OCI-LY7 (cell line): ENCODE measurements at regions not wholly inside any gene's neighbourhood (a gene's known extent, or its start where the extent isn't known, plus 50 kb on each side); places are given as distances from the start of the nearest gene placed in this dataset.
"Not testable (repeated sequence)": the region's sequence is repeated elsewhere in the genome, so short reads cannot be mapped to it uniquely, and the experiment has no call there.

Experiments
- BruUV-seq: library from RNA; stranded (reverse); fragments of 400-500 nt; replicated peaks from 2 replicates; lab custom pipeline; 2021; lab: Mats Ljungman, UMichigan
- CTCF ChIA-PET: fragments of 300-600 bp; sonication (Branson Sonifier 250); formaldehyde crosslinking; loops from one replicate; lab custom pipeline; 2022; ENCODE audit warnings: antibody characterized with exemption; ENCODE audit not compliant: unreplicated experiment; lab: Charles Lee
- POLR2A ChIA-PET: fragments of 300-600 bp; sonication (Branson Sonifier 250); formaldehyde crosslinking; loops from one replicate; lab custom pipeline; 2022; ENCODE audit warnings: antibody characterized with exemption; lab: Charles Lee
- DNase-seq: peaks from one replicate; pipeline ENCODE4 v3.0.0-alpha.2; 2015; ENCODE audit warnings: low spot score
- H2AFZ ChIP-seq: fragments of 200-600 bp; sonication (generic), shearing (Covaris generic); 2 replicates; pipeline ENCODE4 v1.6.1; 2014; ENCODE audit warnings: mild to moderate bottlenecking, antibody characterized with exemption, low read length, moderate library complexity
- H3K27ac ChIP-seq: fragments of 200-600 bp; sonication (generic); 2 replicates; pipeline ENCODE4 v1.5.1; 2014; ENCODE audit warnings: mixed run types, low read depth, mild to moderate bottlenecking, moderate library complexity, low read length, inconsistent platforms; ENCODE audit not compliant: poor library complexity, severe bottlenecking
- H3K36me3 ChIP-seq: fragments of 200-600 bp; sonication (generic); 2 replicates; pipeline ENCODE4 v1.6.1; 2014; ENCODE audit warnings: mild to moderate bottlenecking, antibody characterized with exemption, low read length, moderate library complexity, mixed read lengths; ENCODE audit not compliant: insufficient read depth
- H3K4me1 ChIP-seq: fragments of 200-600 bp; sonication (generic); 2 replicates; pipeline ENCODE4 v1.5.1; 2014; ENCODE audit warnings: mild to moderate bottlenecking, low read length; ENCODE audit not compliant: insufficient read depth, poor library complexity, severe bottlenecking
- H3K4me2 ChIP-seq: fragments of 200-600 bp; sonication (generic); 2 replicates; pipeline ENCODE4 v1.6.1; 2014; ENCODE audit warnings: mild to moderate bottlenecking, low read length
- H3K4me3 ChIP-seq: fragments of 200-600 bp; sonication (generic); 2 replicates; pipeline ENCODE4 v1.5.1; 2014; ENCODE audit warnings: mild to moderate bottlenecking, low read depth, low read length; ENCODE audit not compliant: poor library complexity, severe bottlenecking
- H3K79me2 ChIP-seq: fragments of 200-600 bp; sonication (generic); 2 replicates; pipeline ENCODE4 v1.6.1; 2016; ENCODE audit warnings: low read depth, mild to moderate bottlenecking, low read length, moderate library complexity, mixed read lengths; ENCODE audit not compliant: insufficient read depth
- H3K9me2 ChIP-seq: fragments of 200-600 bp; sonication (generic); 2 replicates; pipeline ENCODE4 v1.6.1; 2016; ENCODE audit warnings: mild to moderate bottlenecking, low read length, mixed read lengths; ENCODE audit not compliant: insufficient read depth
- H3K9me3 ChIP-seq: fragments of 200-600 bp; sonication (generic); 2 replicates; pipeline ENCODE4 v1.6.1; 2014; ENCODE audit warnings: mild to moderate bottlenecking, mixed run types, low read length, mixed read lengths
- H4K20me1 ChIP-seq: fragments of 200-600 bp; sonication (generic); 2 replicates; pipeline ENCODE4 v1.6.1; 2014; ENCODE audit warnings: mild to moderate bottlenecking, antibody characterized with exemption, low read length, moderate library complexity, mixed read lengths; ENCODE audit not compliant: insufficient read depth
- intact Hi-C: fragments of 100-400 bp; cut with micrococcal nuclease; formaldehyde crosslinking; loops from one replicate; pipeline ENCODE4 v1.10.0; 2022; ENCODE audit not compliant: unreplicated experiment

GRCh38 chr6:60367800-60368199 is 1918.2 kb downstream of the KHDRBS2 start:
- H3K4me1 ChIP-seq, CTCF ChIA-PET, BruUV-seq, H3K4me3 ChIP-seq, H3K36me3 ChIP-seq, H3K9me2 ChIP-seq, H4K20me1 ChIP-seq, H3K27ac ChIP-seq, H3K9me3 ChIP-seq, DNase-seq, H2AFZ ChIP-seq, H3K79me2 ChIP-seq, intact Hi-C loops, POLR2A ChIA-PET, H3K4me2 ChIP-seq: not testable (repeated sequence)

- intact Hi-C loops, H3K9me2 ChIP-seq, BruUV-seq: not testable (repeated sequence)
Observed at GRCh38 chr6:60365901-60366300, 1920.1 kb downstream of the KHDRBS2 start.

GRCh38 chr6:60342411-60343008 is 1943.5 kb downstream of the KHDRBS2 start:
- H3K9me3 ChIP-seq, H2AFZ ChIP-seq, H3K4me3 ChIP-seq, H3K36me3 ChIP-seq, H3K4me1 ChIP-seq, H3K79me2 ChIP-seq, H3K4me2 ChIP-seq, DNase-seq, BruUV-seq, H3K27ac ChIP-seq, H3K9me2 ChIP-seq, CTCF ChIA-PET, H4K20me1 ChIP-seq, POLR2A ChIA-PET, intact Hi-C loops: not testable (repeated sequence)

More at GRCh38 chr6:60365901-60366300, 1920.1 kb downstream of the KHDRBS2 start:
- CTCF ChIA-PET, H3K4me1 ChIP-seq, H3K4me3 ChIP-seq, H2AFZ ChIP-seq, POLR2A ChIA-PET, H3K27ac ChIP-seq, DNase-seq, H3K9me3 ChIP-seq, H3K79me2 ChIP-seq, H3K36me3 ChIP-seq, H3K4me2 ChIP-seq, H4K20me1 ChIP-seq: not testable (repeated sequence)

- H3K27ac ChIP-seq, CTCF ChIA-PET, H3K9me2 ChIP-seq, H3K79me2 ChIP-seq, H3K4me2 ChIP-seq, DNase-seq, H3K4me3 ChIP-seq, H4K20me1 ChIP-seq, H3K4me1 ChIP-seq, H3K36me3 ChIP-seq, BruUV-seq, H2AFZ ChIP-seq, intact Hi-C loops, H3K9me3 ChIP-seq: not testable (repeated sequence)
- POLR2A ChIA-PET: interaction anchor here (0.6 kb wide), 1 partner anchor 403 kb away, joined by 3 read pairs; no protein-coding TSS in a partner anchor
Observed at GRCh38 chr6:60338328-60339071, 1947.5 kb downstream of the KHDRBS2 start.

- H2AFZ ChIP-seq, H3K36me3 ChIP-seq, H3K27ac ChIP-seq, POLR2A ChIA-PET, H3K79me2 ChIP-seq, H3K9me2 ChIP-seq, H4K20me1 ChIP-seq, H3K4me1 ChIP-seq, CTCF ChIA-PET, H3K4me3 ChIP-seq, H3K9me3 ChIP-seq, H3K4me2 ChIP-seq, DNase-seq, intact Hi-C loops, BruUV-seq: not testable (repeated sequence)
Observed at GRCh38 chr6:60335124-60335523, 1950.9 kb downstream of the KHDRBS2 start.

GRCh38 chr6:60333708-60334107 is 1952.3 kb downstream of the KHDRBS2 start:
- H3K9me3 ChIP-seq, H4K20me1 ChIP-seq, DNase-seq, BruUV-seq, H3K79me2 ChIP-seq, H3K9me2 ChIP-seq, CTCF ChIA-PET, H3K4me3 ChIP-seq, intact Hi-C loops, H3K4me2 ChIP-seq, H3K4me1 ChIP-seq, H3K27ac ChIP-seq, H2AFZ ChIP-seq, H3K36me3 ChIP-seq, POLR2A ChIA-PET: not testable (repeated sequence)
